ENCODE measurements at regions not wholly inside any gene's neighbourhood (a gene's known extent, or its start where the extent isn't known, plus 50 kb on each side); places are given as distances from the start of the nearest gene placed in this dataset.
"Not testable (repeated sequence)": the region's sequence is repeated elsewhere in the genome, so short reads cannot be mapped to it uniquely, and the experiment has no call there.

GRCh38 chr16:22705799-22706198 lies 108.2 kb upstream of the HS3ST2 start:
- Histone ChIP-seq H3K36me3 (ENCODE audit: control insufficient read depth in 2 of 2, insufficient read depth in 2 of 2, low read length in 2 of 2) (no peaks in the 10 kb centered on the region), H3K4me1 (ENCODE audit: control insufficient read depth in 2 of 2, insufficient read depth in 2 of 2, low read length in 2 of 2) (no peaks in the 10 kb centered on the region), H3K27me3 (ENCODE audit: control insufficient read depth in 2 of 2, insufficient read depth in 2 of 2, low read length in 2 of 2) (no peaks in the 10 kb centered on the region), H3K9ac (ENCODE audit: low read depth in 1 of 2, low read length in 2 of 2) (no peak overlapping the region), H3K4me3 (ENCODE audit: low read length in 2 of 2) (no peak overlapping the region), H3K27ac (ENCODE audit: low read depth in 2 of 2, low read length in 2 of 2) (no peak overlapping the region), H3K9me3 (ENCODE audit: control insufficient read depth in 2 of 2, low read length in 2 of 2) (no peaks in the 10 kb centered on the region)

GRCh38 chr16:22710326-22710725 lies 103.6 kb upstream of the HS3ST2 start:
- H3K27ac ChIP-seq (ENCODE audit: low read depth in 2 of 2, low read length in 2 of 2), result no peak overlapping the region
- no peaks in the 10 kb centered on the region for H3K27me3 ChIP-seq (ENCODE audit: control insufficient read depth in 2 of 2, insufficient read depth in 2 of 2, low read length in 2 of 2)
- no peak overlapping the region for H3K4me3 ChIP-seq (ENCODE audit: low read length in 2 of 2)
- H3K9me3 ChIP-seq (ENCODE audit: control insufficient read depth in 2 of 2, low read length in 2 of 2), result peaks cover 0 to 12% of the 10 kb centered on the region in 2 donors
- no peaks in the 10 kb centered on the region for H3K4me1 ChIP-seq (ENCODE audit: control insufficient read depth in 2 of 2, insufficient read depth in 2 of 2, low read length in 2 of 2)
- no peak overlapping the region for H3K9ac ChIP-seq (ENCODE audit: low read depth in 1 of 2, low read length in 2 of 2)
- H3K36me3 ChIP-seq (ENCODE audit: control insufficient read depth in 2 of 2, insufficient read depth in 2 of 2, low read length in 2 of 2), result no peaks in the 10 kb centered on the region

- Histone ChIP-seq H3K36me3 (ENCODE audit: control insufficient read depth in 2 of 2, insufficient read depth in 2 of 2, low read length in 2 of 2) (no peaks in the 10 kb centered on the region), H3K9ac (ENCODE audit: low read depth in 1 of 2, low read length in 2 of 2) (no peak overlapping the region), H3K4me3 (ENCODE audit: low read length in 2 of 2) (no peak overlapping the region), H3K27ac (ENCODE audit: low read depth in 2 of 2, low read length in 2 of 2) (no peak overlapping the region), H3K27me3 (ENCODE audit: control insufficient read depth in 2 of 2, insufficient read depth in 2 of 2, low read length in 2 of 2) (no peaks in the 10 kb centered on the region), H3K4me1 (ENCODE audit: control insufficient read depth in 2 of 2, insufficient read depth in 2 of 2, low read length in 2 of 2) (no peaks in the 10 kb centered on the region), H3K9me3 (ENCODE audit: control insufficient read depth in 2 of 2, low read length in 2 of 2) (peaks cover 0 to 12% of the 10 kb centered on the region in 2 donors)
Observed at GRCh38 chr16:22711847-22712246, 102.1 kb upstream of the HS3ST2 start.

GRCh38 chr16:22712471-22712870 lies 101.5 kb upstream of the HS3ST2 start:
- H3K36me3 ChIP-seq (ENCODE audit: control insufficient read depth in 2 of 2, insufficient read depth in 2 of 2, low read length in 2 of 2), result no peaks in the 10 kb centered on the region
- no peak overlapping the region for H3K4me3 ChIP-seq (ENCODE audit: low read length in 2 of 2)
- H3K4me1 ChIP-seq (ENCODE audit: control insufficient read depth in 2 of 2, insufficient read depth in 2 of 2, low read length in 2 of 2), result no peaks in the 10 kb centered on the region
- no peaks in the 10 kb centered on the region for H3K27me3 ChIP-seq (ENCODE audit: control insufficient read depth in 2 of 2, insufficient read depth in 2 of 2, low read length in 2 of 2)
- peaks cover 0 to 12% of the 10 kb centered on the region in 2 donors for H3K9me3 ChIP-seq (ENCODE audit: control insufficient read depth in 2 of 2, low read length in 2 of 2)
- H3K27ac ChIP-seq (ENCODE audit: low read depth in 2 of 2, low read length in 2 of 2), result no peak overlapping the region
- H3K9ac ChIP-seq (ENCODE audit: low read depth in 1 of 2, low read length in 2 of 2), result no peak overlapping the region

DNA sequence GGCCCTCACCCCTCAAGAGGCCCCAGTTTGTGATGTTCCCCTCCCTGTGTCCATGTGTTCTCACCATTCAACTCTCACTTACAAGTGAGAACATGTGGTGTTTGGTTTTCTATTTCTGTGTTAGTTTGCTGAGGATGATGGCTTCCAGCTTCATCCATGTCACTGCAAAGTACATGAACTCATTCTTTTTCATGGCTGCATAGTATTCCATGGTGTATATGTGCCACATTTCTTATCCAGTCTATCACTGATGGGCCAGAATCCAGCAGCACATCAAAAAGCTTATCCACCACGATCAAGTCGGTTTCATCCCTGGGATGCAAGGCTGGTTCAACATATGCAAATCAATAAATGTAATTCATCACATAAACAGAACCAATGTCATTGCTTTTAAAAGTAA lies 95.4 kb upstream of the HS3ST2 start:
- not testable (repeated sequence) for H3K36me3 ChIP-seq (ENCODE audit: control insufficient read depth in 2 of 2, insufficient read depth in 2 of 2, low read length in 2 of 2); H3K27me3 ChIP-seq (ENCODE audit: control insufficient read depth in 2 of 2, insufficient read depth in 2 of 2, low read length in 2 of 2); H3K27ac ChIP-seq (ENCODE audit: low read depth in 2 of 2, low read length in 2 of 2); H3K9me3 ChIP-seq (ENCODE audit: control insufficient read depth in 2 of 2, low read length in 2 of 2); H3K4me1 ChIP-seq (ENCODE audit: control insufficient read depth in 2 of 2, insufficient read depth in 2 of 2, low read length in 2 of 2); H3K9ac ChIP-seq (ENCODE audit: low read depth in 1 of 2, low read length in 2 of 2); H3K4me3 ChIP-seq (ENCODE audit: low read length in 2 of 2)

GRCh38 chr16:22719945-22720344 lies 94.0 kb upstream of the HS3ST2 start:
- Histone ChIP-seq H3K27me3 (ENCODE audit: control insufficient read depth in 2 of 2, insufficient read depth in 2 of 2, low read length in 2 of 2) (peaks cover 0 to 3% of the 10 kb centered on the region in 2 donors), H3K4me3 (ENCODE audit: low read length in 2 of 2) (no peak overlapping the region), H3K9me3 (ENCODE audit: control insufficient read depth in 2 of 2, low read length in 2 of 2) (no peaks in the 10 kb centered on the region), H3K27ac (ENCODE audit: low read depth in 2 of 2, low read length in 2 of 2) (no peak overlapping the region), H3K4me1 (ENCODE audit: control insufficient read depth in 2 of 2, insufficient read depth in 2 of 2, low read length in 2 of 2) (no peaks in the 10 kb centered on the region), H3K9ac (ENCODE audit: low read depth in 1 of 2, low read length in 2 of 2) (no peak overlapping the region), H3K36me3 (ENCODE audit: control insufficient read depth in 2 of 2, insufficient read depth in 2 of 2, low read length in 2 of 2) (no peaks in the 10 kb centered on the region)

- H3K36me3 ChIP-seq (ENCODE audit: control insufficient read depth in 2 of 2, insufficient read depth in 2 of 2, low read length in 2 of 2), result no peaks in the 10 kb centered on the region
- H3K9me3 ChIP-seq (ENCODE audit: control insufficient read depth in 2 of 2, low read length in 2 of 2), result no peaks in the 10 kb centered on the region
- H3K9ac ChIP-seq (ENCODE audit: low read depth in 1 of 2, low read length in 2 of 2), result no peak overlapping the region
- peaks cover 0 to 3% of the 10 kb centered on the region in 2 donors for H3K27me3 ChIP-seq (ENCODE audit: control insufficient read depth in 2 of 2, insufficient read depth in 2 of 2, low read length in 2 of 2)
- H3K4me1 ChIP-seq (ENCODE audit: control insufficient read depth in 2 of 2, insufficient read depth in 2 of 2, low read length in 2 of 2), result no peaks in the 10 kb centered on the region
- H3K4me3 ChIP-seq (ENCODE audit: low read length in 2 of 2), result no peak overlapping the region
- H3K27ac ChIP-seq (ENCODE audit: low read depth in 2 of 2, low read length in 2 of 2), result no peak overlapping the region
Observed at GRCh38 chr16:22721511-22722100, 92.4 kb upstream of the HS3ST2 start.

DNA sequence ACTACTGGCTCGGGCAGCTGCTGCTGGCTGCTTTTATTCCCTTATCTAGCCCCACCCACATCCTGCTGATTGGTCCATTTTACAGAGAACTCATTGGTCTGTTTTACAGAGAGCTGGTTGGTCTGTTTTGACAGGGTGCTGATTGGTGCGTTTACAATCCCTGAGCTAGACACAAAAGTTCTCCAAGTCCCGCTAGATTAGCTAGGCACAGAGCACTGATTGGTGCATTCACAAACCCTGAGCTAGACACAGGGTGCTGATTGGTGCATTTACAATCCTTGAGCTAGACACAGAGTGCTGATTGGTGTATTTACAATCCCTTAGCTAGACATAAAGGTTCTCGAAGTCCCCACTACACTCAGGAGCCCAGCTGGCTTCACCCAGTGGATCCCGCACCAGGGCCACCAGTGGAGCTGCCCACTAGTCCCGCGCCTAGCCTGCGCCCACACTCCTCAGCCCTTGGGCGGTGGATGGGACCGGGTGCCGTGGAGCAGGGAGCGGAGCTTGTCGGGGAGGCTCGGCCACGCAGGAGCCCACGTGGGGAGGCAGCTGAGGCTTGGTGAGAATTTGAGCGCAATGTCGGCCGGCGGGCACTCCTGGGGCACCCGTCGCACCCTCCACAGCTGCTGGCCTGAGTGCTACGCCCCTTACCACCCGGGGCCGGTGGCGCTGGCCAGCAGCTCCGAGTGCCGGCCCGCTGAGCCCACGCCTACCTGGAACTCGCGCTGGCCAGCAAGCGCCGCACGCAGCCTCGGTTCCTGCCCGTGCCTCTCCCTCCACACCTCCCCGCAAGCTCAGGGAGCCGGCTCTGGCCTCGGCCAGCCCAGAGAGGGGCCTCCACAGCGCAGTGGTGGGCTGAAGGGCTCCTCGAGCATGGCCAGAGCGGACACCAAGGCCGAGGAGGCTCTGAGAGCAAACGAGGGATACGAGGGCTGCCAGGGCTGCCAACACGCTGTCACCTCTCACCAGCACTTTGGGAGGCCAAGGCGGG lies 91.1 kb upstream of the HS3ST2 start:
- H3K9ac ChIP-seq (ENCODE audit: low read depth in 1 of 2, low read length in 2 of 2); H3K9me3 ChIP-seq (ENCODE audit: control insufficient read depth in 2 of 2, low read length in 2 of 2); H3K36me3 ChIP-seq (ENCODE audit: control insufficient read depth in 2 of 2, insufficient read depth in 2 of 2, low read length in 2 of 2); H3K27ac ChIP-seq (ENCODE audit: low read depth in 2 of 2, low read length in 2 of 2); H3K4me1 ChIP-seq (ENCODE audit: control insufficient read depth in 2 of 2, insufficient read depth in 2 of 2, low read length in 2 of 2); H3K4me3 ChIP-seq (ENCODE audit: low read length in 2 of 2); H3K27me3 ChIP-seq (ENCODE audit: control insufficient read depth in 2 of 2, insufficient read depth in 2 of 2, low read length in 2 of 2): not testable (repeated sequence)

DNA sequence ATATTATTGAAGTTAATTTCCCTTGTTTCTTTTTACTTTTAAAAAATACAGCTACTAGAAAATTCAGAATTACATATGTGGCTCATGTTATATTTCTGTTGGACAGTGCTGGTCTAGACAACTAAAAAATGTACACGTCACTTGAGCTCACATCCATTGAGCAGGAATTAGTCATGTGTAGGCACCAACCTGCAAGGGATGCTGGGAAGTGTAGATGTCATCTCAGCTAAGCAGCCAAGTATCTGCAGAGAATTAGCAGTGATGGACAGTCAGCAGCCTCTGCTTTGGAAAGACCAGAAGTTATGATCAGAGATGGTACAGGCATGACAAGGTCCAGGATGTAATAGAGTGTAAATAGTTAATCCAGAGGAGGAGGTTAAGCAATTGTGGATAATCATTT lies 87.1 kb upstream of the HS3ST2 start:
- Histone ChIP-seq H3K36me3 (ENCODE audit: control insufficient read depth in 2 of 2, insufficient read depth in 2 of 2, low read length in 2 of 2) (no peaks in the 10 kb centered on the region), H3K27me3 (ENCODE audit: control insufficient read depth in 2 of 2, insufficient read depth in 2 of 2, low read length in 2 of 2) (peaks cover 0 to 7% of the 10 kb centered on the region in 2 donors), H3K9ac (ENCODE audit: low read depth in 1 of 2, low read length in 2 of 2) (no peak overlapping the region), H3K27ac (ENCODE audit: low read depth in 2 of 2, low read length in 2 of 2) (no peak overlapping the region), H3K4me3 (ENCODE audit: low read length in 2 of 2) (no peak overlapping the region), H3K4me1 (ENCODE audit: control insufficient read depth in 2 of 2, insufficient read depth in 2 of 2, low read length in 2 of 2) (peaks cover 0 to 2% of the 10 kb centered on the region in 2 donors), H3K9me3 (ENCODE audit: control insufficient read depth in 2 of 2, low read length in 2 of 2) (no peaks in the 10 kb centered on the region)

Data from mucosa of rectum (tissue), 2 donors.